Ishikawa (cell line): ENCODE measurements at regions not wholly inside any gene's neighbourhood (a gene's known extent, or its start where the extent isn't known, plus 50 kb on each side); places are given as distances from the start of the nearest gene placed in this dataset.

Source experiments
- CEBPB ChIP-seq: IDR thresholded peaks from 2 replicates; pipeline ENCODE4 v1.6.1; 2012
- CREB1 ChIP-seq: IDR thresholded peaks from 2 replicates; pipeline ENCODE4 v1.6.1; 2012; ENCODE audit warnings: low read depth
- EGR1 ChIP-seq: IDR thresholded peaks from 2 replicates; pipeline ENCODE4 v1.6.1; 2012
- EP300 ChIP-seq: IDR thresholded peaks from 2 replicates; pipeline ENCODE4 v1.6.1; 2012; ENCODE audit warnings: borderline replicate concordance
- FOXM1 ChIP-seq: IDR thresholded peaks from 2 replicates; pipeline ENCODE4 v1.6.1; 2012; ENCODE audit warnings: low read depth, borderline replicate concordance
- NFIC ChIP-seq: IDR thresholded peaks from 2 replicates; pipeline ENCODE4 v1.6.1; 2012
- RAD21 ChIP-seq: IDR thresholded peaks from 2 replicates; pipeline ENCODE4 v1.6.1; 2012; ENCODE audit warnings: low read depth
- TAF1 ChIP-seq: IDR thresholded peaks from 2 replicates; pipeline ENCODE4 v1.6.1; 2012; ENCODE audit warnings: low read depth, mild to moderate bottlenecking
- TCF12 ChIP-seq: IDR thresholded peaks from 2 replicates; pipeline ENCODE4 v1.6.1; 2012; ENCODE audit warnings: low read depth
- TEAD4 ChIP-seq: IDR thresholded peaks from 2 replicates; pipeline ENCODE4 v1.6.1; 2012
- YY1 ChIP-seq: IDR thresholded peaks from 2 replicates; pipeline ENCODE4 v1.6.1; 2012; ENCODE audit warnings: low read depth
- ZBTB7A ChIP-seq: IDR thresholded peaks from 2 replicates; pipeline ENCODE4 v1.6.1; 2012; ENCODE audit warnings: low read depth
- TF ChIP-seq, protein P1 (sequence below): IDR thresholded peaks from 2 replicates; pipeline ENCODE4 v1.6.1; 2012; ENCODE audit warnings: low read depth, mild to moderate bottlenecking
- TF ChIP-seq, protein P2 (sequence below): IDR thresholded peaks from 2 replicates; pipeline ENCODE4 v1.6.1; 2012
- TF ChIP-seq, protein P3 (sequence below): IDR thresholded peaks from 2 replicates; pipeline ENCODE4 v1.6.1; 2012

DNA sequence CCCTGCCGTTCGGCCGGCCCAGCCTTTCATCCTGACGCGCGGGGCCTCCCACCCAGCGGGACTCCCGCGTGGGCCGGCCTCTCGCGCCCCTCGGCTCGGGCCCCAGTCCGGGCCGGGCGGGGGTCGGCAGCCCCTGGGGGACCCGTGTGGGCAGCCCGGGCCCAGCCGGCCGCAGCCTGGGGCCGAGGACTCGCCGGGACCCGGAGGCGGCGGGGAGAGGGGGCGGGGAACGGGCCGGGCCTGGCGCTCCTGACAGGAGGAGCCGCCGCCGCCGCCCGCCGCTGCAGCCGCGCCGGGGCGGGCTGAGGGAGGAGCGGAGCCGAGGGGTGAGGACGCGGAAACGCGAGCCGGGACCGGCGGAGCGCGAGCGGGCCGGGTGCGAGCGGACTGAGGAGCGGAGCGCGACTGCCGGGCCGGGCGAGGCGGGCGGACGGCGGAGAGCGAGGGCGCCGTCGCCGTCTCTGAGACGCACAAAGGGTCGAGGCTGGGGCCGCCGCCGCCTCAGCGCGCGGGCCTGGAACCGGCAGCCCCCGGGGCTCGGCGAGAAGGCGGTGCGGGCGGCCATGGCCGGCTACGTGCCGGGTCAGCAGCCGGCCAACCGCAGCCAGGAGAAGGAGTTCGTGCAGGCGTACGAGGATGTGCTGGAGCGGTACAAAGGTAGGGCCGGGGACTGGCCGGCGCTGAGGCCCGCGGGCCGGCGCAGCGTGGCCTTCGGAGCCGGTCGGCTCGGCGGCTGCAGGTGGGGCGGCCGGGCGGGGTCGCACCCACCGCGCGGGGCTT, 79.1 kb downstream of the NDUFS5 start:
- TF ChIP-seq, protein P1, sequence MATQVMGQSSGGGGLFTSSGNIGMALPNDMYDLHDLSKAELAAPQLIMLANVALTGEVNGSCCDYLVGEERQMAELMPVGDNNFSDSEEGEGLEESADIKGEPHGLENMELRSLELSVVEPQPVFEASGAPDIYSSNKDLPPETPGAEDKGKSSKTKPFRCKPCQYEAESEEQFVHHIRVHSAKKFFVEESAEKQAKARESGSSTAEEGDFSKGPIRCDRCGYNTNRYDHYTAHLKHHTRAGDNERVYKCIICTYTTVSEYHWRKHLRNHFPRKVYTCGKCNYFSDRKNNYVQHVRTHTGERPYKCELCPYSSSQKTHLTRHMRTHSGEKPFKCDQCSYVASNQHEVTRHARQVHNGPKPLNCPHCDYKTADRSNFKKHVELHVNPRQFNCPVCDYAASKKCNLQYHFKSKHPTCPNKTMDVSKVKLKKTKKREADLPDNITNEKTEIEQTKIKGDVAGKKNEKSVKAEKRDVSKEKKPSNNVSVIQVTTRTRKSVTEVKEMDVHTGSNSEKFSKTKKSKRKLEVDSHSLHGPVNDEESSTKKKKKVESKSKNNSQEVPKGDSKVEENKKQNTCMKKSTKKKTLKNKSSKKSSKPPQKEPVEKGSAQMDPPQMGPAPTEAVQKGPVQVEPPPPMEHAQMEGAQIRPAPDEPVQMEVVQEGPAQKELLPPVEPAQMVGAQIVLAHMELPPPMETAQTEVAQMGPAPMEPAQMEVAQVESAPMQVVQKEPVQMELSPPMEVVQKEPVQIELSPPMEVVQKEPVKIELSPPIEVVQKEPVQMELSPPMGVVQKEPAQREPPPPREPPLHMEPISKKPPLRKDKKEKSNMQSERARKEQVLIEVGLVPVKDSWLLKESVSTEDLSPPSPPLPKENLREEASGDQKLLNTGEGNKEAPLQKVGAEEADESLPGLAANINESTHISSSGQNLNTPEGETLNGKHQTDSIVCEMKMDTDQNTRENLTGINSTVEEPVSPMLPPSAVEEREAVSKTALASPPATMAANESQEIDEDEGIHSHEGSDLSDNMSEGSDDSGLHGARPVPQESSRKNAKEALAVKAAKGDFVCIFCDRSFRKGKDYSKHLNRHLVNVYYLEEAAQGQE, result no peak
- TF ChIP-seq TEAD4 (no peak), RAD21 (no peak), EGR1 (no peak), TAF1 (no peak; the same call in 1 of the 2 replicates), ZBTB7A (peak; percentile 2; the same call in 1 of the 2 replicates), NFIC (no peak), CREB1 (no peak), FOXM1 (no peak), YY1 (0 out of 2 replicates have a peak, but pooled peaks have one; percentile 33), CEBPB (no peak)
- TF ChIP-seq, protein P2, sequence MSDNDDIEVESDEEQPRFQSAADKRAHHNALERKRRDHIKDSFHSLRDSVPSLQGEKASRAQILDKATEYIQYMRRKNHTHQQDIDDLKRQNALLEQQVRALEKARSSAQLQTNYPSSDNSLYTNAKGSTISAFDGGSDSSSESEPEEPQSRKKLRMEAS, result no peak
- TF ChIP-seq, protein P3, sequence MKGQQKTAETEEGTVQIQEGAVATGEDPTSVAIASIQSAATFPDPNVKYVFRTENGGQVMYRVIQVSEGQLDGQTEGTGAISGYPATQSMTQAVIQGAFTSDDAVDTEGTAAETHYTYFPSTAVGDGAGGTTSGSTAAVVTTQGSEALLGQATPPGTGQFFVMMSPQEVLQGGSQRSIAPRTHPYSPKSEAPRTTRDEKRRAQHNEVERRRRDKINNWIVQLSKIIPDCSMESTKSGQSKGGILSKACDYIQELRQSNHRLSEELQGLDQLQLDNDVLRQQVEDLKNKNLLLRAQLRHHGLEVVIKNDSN, result no peak

DNA sequence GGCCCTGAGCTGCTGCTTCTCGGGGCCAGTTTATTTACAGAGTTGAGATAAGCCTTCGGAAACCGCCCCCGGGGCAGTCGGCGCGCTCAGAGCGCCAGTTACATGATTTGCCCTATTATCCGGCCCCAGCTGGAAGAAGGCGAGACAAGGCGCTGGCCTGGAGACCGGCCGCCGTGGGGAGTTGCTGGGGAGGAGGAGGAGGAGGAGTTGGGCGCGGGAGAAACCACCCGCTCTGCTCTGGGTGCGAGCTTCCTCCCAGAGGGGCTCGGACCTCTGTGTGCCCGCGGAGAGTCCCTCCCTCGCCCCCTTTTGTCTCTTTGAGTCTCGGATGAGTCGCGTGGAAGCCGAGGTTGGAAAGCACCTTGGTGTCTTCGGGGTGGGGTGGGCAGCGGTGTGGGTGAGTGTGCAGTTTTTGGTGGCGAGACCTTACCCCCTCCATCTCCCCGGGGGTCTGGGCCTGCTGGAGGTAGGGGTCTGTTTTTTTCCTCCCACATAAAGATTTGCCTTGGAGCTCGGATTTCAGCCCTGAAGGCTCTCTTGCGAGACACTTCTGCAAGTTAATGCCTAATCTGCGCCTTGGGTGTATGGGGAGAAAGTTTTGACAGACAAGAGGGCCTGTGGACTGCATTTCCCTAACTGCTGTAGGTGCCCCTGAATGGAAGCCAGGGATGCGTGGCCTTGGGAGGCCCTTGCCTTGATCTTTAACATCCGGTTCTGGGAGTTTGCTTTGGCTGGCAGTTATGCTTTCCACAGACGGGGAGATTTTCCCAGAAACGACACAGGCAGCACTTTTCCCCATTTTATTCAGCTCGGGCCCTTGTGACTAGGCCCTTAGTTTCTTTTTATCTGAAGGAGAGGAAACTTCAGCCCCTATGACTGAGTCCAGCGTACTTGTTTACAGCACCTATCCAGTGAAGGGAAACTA, 80.0 kb downstream of the NDUFS5 start:
- peak; percentile 43; the same call in 1 of the 2 replicates for TF ChIP-seq ZBTB7A
- TF ChIP-seq EP300, result no peak

DNA sequence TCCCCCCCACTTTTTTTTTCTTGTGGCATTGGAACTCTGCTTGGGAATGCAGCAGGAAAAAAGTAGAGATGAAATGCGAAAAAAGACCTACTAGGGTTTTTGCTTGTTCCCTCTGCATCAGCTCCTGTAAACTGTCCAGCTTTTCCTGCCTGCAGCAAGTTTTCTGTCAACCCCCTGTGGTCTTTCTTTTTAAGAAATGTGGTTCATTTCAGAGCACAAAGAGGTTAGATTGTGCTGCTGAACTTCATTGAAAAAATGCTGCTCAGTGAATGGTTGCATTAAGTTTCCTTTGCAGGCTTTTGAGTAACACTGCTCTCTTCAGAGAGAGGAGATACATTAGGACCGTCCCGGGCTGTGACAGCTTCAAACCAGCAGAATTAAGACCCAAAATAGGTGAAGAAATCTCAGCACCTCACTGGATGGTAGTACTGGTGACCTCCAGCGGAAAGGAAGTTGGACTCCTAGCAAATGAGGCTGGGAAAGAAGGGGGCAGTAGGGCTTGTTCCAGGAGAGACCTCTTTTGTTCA, 80.7 kb downstream of the NDUFS5 start:
- TF ChIP-seq NFIC, result no peak
- TF ChIP-seq CEBPB, result no peak
- TF ChIP-seq TCF12, result no peak
- TF ChIP-seq, protein P3, result no peak

DNA sequence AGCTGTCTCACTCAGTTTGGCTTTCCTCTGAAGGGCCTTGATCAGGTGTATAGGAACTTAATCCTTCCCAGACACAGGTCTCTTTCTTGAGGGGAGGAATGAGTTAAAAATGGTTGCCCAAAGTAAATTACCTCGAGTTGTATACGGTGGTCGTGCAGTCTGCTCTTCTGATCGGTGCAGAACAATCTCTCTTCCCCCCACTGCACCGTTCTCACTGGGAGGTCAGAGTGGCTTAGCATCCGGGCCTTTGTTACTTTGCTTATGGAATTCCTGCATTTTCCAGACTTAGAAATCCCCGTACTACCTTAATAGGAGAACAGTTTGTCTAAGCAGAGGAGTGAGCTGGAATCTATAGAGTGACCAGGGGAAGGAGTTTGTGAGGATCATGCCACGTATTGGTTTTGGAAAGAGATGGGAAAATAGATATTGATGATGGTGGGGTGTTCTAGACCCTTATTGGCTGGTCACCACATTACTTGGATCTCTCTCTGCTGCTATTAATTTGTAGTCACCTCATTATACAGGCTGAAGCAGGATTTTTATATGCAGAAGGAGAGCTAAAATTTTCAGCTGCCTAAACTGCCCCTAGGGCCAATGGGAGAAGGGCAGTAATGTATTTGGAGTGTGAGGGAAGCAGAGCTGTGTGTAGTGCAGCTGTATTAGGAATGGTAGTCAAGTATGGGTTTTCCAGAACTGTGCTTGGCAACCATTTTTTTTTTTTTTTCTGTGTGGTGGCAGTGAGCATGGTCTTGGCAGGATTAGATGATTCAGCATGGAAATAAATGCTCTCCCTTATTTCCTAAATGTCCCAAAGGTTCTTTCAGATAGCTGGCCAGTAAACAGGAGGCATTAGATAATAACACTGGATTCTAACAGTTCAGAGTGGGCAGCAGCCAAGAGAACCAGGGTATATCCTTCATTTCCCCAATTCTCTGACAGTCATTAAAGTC, 81.5 kb downstream of the NDUFS5 start:
- TF ChIP-seq RAD21 (no peak), TEAD4 (no peak), YY1 (no peak), ZBTB7A (no peak), FOXM1 (no peak), TAF1 (no peak), CREB1 (no peak), NFIC (no peak), CEBPB (no peak), EGR1 (no peak), TCF12 (no peak), EP300 (no peak)
- TF ChIP-seq, protein P2, result no peak
- TF ChIP-seq, protein P1, result no peak
- TF ChIP-seq, protein P3, result no peak
